ENCODE measurements at regions not wholly inside any gene's neighbourhood (a gene's known extent, or its start where the extent isn't known, plus 50 kb on each side); places are given as distances from the start of the nearest gene placed in this dataset.
A peak's percentile ranks its signal among the peaks of the same experiment; 100 is the strongest.

- WGBS (ENCODE audit: insufficient coverage, insufficient replicate concordance, low lambda C conversion rate, missing lambda C conversion rate) = 75% methylated on average over 4 of the region's 4 CpGs
- intact Hi-C loops (cut with micrococcal nuclease; ENCODE audit: unreplicated experiment) = no loop called here
- CTCF ChIA-PET = interaction anchor here (0.6 to 0.7 kb wide), 2 partner anchors 21 to 75 kb away, joined by 3 to 4 read pairs; no protein-coding TSS in a partner anchor
Measured at GRCh38 chr6:25173951-25174474, 105.2 kb upstream of the CARMIL1 start.

GRCh38 chr6:25174678-25175077 is 104.5 kb upstream of the CARMIL1 start:
- 50% methylated on average over 6 of the region's 6 CpGs for WGBS (ENCODE audit: insufficient coverage, insufficient replicate concordance, low lambda C conversion rate, missing lambda C conversion rate)
- in situ Hi-C loops (cut with MboI) (no loop called here), intact Hi-C loops (cut with micrococcal nuclease; ENCODE audit: unreplicated experiment) (no loop called here)
- Histone ChIP-seq H3K9ac (ENCODE audit: control insufficient read depth, insufficient read depth, low read length) (no peak overlapping the region), H3K4me1 (ENCODE audit: control insufficient read depth, insufficient read depth, low read length) (no peaks in the 10 kb centered on the region), H3K27me3 (replicated peaks in 1 of 2; ENCODE audit: control insufficient read depth in 2 of 2, insufficient read depth in 2 of 2, low read length in 1 of 2) (no peaks in the 10 kb centered on the region), H3K4me3 (no peak overlapping the region), H3K36me3 (ENCODE audit: control insufficient read depth in 2 of 2, insufficient read depth in 2 of 2, low read length in 1 of 2) (no peaks in the 10 kb centered on the region), H2AFZ (ENCODE audit: control insufficient read depth, low read depth, low read length) (no peak overlapping the region), H3K79me2 (ENCODE audit: control insufficient read depth, insufficient read depth, low read length) (no peaks in the 10 kb centered on the region), H3K9me3 (replicated peaks; ENCODE audit: control insufficient read depth, insufficient read depth, low read length) (no peaks in the 10 kb centered on the region), H3K4me2 (ENCODE audit: control insufficient read depth, insufficient read depth) (no peak overlapping the region), H3K27ac (ENCODE audit: control insufficient read depth, insufficient read depth) (no peak overlapping the region), H4K20me1 (ENCODE audit: control insufficient read depth, insufficient read depth) (no peaks in the 10 kb centered on the region)
- ChIA-PET CTCF (interaction anchor here (0.7 to 3.4 kb wide), 3 partner anchors 21 to 147 kb away, joined by 3 to 15 read pairs (median 4); no protein-coding TSS in a partner anchor), POLR2A (interaction anchor here (0.6 kb wide), 1 partner anchor 54 kb away, joined by 8 read pairs; no protein-coding TSS in a partner anchor), RAD21 (ENCODE audit: unreplicated experiment) (interaction anchor here (1.1 kb wide), 1 partner anchor 89 kb away, joined by 3 read pairs; no protein-coding TSS in a partner anchor), SMC1A (ENCODE audit: uncharacterized antibody, unreplicated experiment) (no interaction called here)
- FAIRE-seq (no peak), ATAC-seq (no peak), DNase-seq (ENCODE audit: low read depth, low spot score) (no peak)
- no TSS peak for BruUV-seq (replicated peaks)
- TF ChIP-seq NFXL1 (IDR thresholded peaks at IDR 0.05; ENCODE audit: borderline replicate concordance) = no peak
- no peak for TF ChIP-seq CEBPB (IDR thresholded peaks at IDR 0.05; ENCODE audit: borderline replicate concordance in 1 of 2, low read depth in 2 of 2, low read length in 2 of 2)
- TF ChIP-seq TCF12 (IDR thresholded peaks at IDR 0.05; ENCODE audit: low read depth, low read length) = no peak
- no peak for TF ChIP-seq BACH1 (IDR thresholded peaks at IDR 0.05; ENCODE audit: borderline replicate concordance)
- no peak for TF ChIP-seq ZZZ3 (IDR thresholded peaks at IDR 0.05; ENCODE audit: control insufficient read depth, insufficient read length, low read depth)
- no peak for TF ChIP-seq RAD51 (IDR thresholded peaks at IDR 0.05)
- TF ChIP-seq SUPT20H (IDR thresholded peaks at IDR 0.05; ENCODE audit: borderline replicate concordance, control insufficient read depth, low read depth, low read length) = no peak
- TF ChIP-seq KDM1A (IDR thresholded peaks at IDR 0.05; ENCODE audit: borderline replicate concordance) = no peak
- no peak for TF ChIP-seq EED (IDR thresholded peaks at IDR 0.05; ENCODE audit: low read depth)

More at GRCh38 chr6:25173951-25174474, 105.2 kb upstream of the CARMIL1 start:
- ChIA-PET RAD21 (ENCODE audit: unreplicated experiment) (interaction anchor here (1.0 kb wide), 1 partner anchor 65 kb away, joined by 4 read pairs; no protein-coding TSS in a partner anchor), SMC1A (ENCODE audit: uncharacterized antibody, unreplicated experiment) (interaction anchor here (0.5 kb wide), 1 partner anchor 44 kb away, joined by 7 read pairs; no protein-coding TSS in a partner anchor), POLR2A (interaction anchor here (0.6 kb wide), 1 partner anchor 54 kb away, joined by 8 read pairs; no protein-coding TSS in a partner anchor)
- H3K4me1 ChIP-seq (ENCODE audit: control insufficient read depth, insufficient read depth, low read length) = no peaks in the 10 kb centered on the region
- H3K9me3 ChIP-seq (replicated peaks; ENCODE audit: control insufficient read depth, insufficient read depth, low read length) = no peaks in the 10 kb centered on the region
- no peak overlapping the region for H2AFZ ChIP-seq (ENCODE audit: control insufficient read depth, low read depth, low read length)
- H3K4me2 ChIP-seq (ENCODE audit: control insufficient read depth, insufficient read depth) = no peak overlapping the region
- H3K27ac ChIP-seq (ENCODE audit: control insufficient read depth, insufficient read depth) = no peak overlapping the region
- FAIRE-seq (no peak), ATAC-seq (peak; percentile 37), DNase-seq (ENCODE audit: low read depth, low spot score) (no peak)
- no peak for TF ChIP-seq SRF (IDR thresholded peaks at IDR 0.05; ENCODE audit: low read depth in 2 of 2, low read length in 2 of 2)
- TF ChIP-seq ETV6 (conservative IDR thresholded peaks at IDR 0.05 in 1 of 2, IDR thresholded peaks at IDR 0.05 in 1 of 2; ENCODE audit: borderline replicate concordance in 1 of 2, low read depth in 1 of 2) = 0 out of 4 replicates have a peak, but pooled peaks of 1 of the 2 experiments have one; percentile 23
- TF ChIP-seq JUNB (IDR thresholded peaks at IDR 0.05) = peak; percentile 84
- no peak for TF ChIP-seq SIN3A (IDR thresholded peaks at IDR 0.05; ENCODE audit: low read depth, low read length)
- TF ChIP-seq IKZF2 (IDR thresholded peaks at IDR 0.05) = no peak
- no peak for TF ChIP-seq RBBP5 (conservative IDR thresholded peaks at IDR 0.05)
- no peak for TF ChIP-seq LARP7 (IDR thresholded peaks at IDR 0.05)
- no peak for TF ChIP-seq EGR1 (IDR thresholded peaks at IDR 0.05; ENCODE audit: borderline replicate concordance in 1 of 2, low read depth in 2 of 2, low read length in 2 of 2)
- no peak overlapping the region for H3K9ac ChIP-seq (ENCODE audit: control insufficient read depth, insufficient read depth, low read length)
- H3K4me3 ChIP-seq = no peak overlapping the region
- no peaks in the 10 kb centered on the region for H3K79me2 ChIP-seq (ENCODE audit: control insufficient read depth, insufficient read depth, low read length)
- no peaks in the 10 kb centered on the region for H4K20me1 ChIP-seq (ENCODE audit: control insufficient read depth, insufficient read depth)
- no peaks in the 10 kb centered on the region for H3K36me3 ChIP-seq (ENCODE audit: control insufficient read depth in 2 of 2, insufficient read depth in 2 of 2, low read length in 1 of 2)
- in situ Hi-C loops (cut with MboI) = no loop called here
- no TSS peak for BruUV-seq (replicated peaks)
- no peaks in the 10 kb centered on the region for H3K27me3 ChIP-seq (replicated peaks in 1 of 2; ENCODE audit: control insufficient read depth in 2 of 2, insufficient read depth in 2 of 2, low read length in 1 of 2)

Measured in GM12878 (cell line).